HG02759 (cell line): ENCODE measurements at regions not wholly inside any gene's neighbourhood (a gene's known extent, or its start where the extent isn't known, plus 50 kb on each side); places are given as distances from the start of the nearest gene placed in this dataset.
"Not testable (repeated sequence)": the region's sequence is repeated elsewhere in the genome, so short reads cannot be mapped to it uniquely, and the experiment has no call there.

Experiments
- ATAC-seq: cut with Tn5 transposase; IDR thresholded peaks from one replicate; pipeline ENCODE4 v1.9.1; 2021; ENCODE audit warnings: mild to moderate bottlenecking, moderate library complexity; ENCODE audit not compliant: unreplicated experiment

GRCh38 chr16:62794724-62795123 lies 758.5 kb upstream of the CDH8 start:
- no peak for ATAC-seq

GRCh38 chr16:62780081-62780480 lies 743.8 kb upstream of the CDH8 start:
- ATAC-seq = not testable (repeated sequence)

- no peak for ATAC-seq
Observed at GRCh38 chr16:62764572-62764971, 728.3 kb upstream of the CDH8 start.

GRCh38 chr16:62760398-62760797 lies 724.2 kb upstream of the CDH8 start:
- no peak for ATAC-seq

GRCh38 chr16:62755938-62756337 lies 719.7 kb upstream of the CDH8 start:
- no peak for ATAC-seq

GRCh38 chr16:62752854-62753253 lies 716.6 kb upstream of the CDH8 start:
- ATAC-seq = no peak

GRCh38 chr16:62751218-62751617 lies 715.0 kb upstream of the CDH8 start:
- no peak for ATAC-seq

- ATAC-seq = no peak
Observed at GRCh38 chr16:62741692-62742091, 705.5 kb upstream of the CDH8 start.

- no peak for ATAC-seq
Observed at GRCh38 chr16:62738666-62739460, 702.6 kb upstream of the CDH8 start.

- ATAC-seq = no peak
Observed at GRCh38 chr16:62732092-62732491, 695.9 kb upstream of the CDH8 start.

GRCh38 chr16:62724670-62725269 lies 688.5 kb upstream of the CDH8 start:
- not testable (repeated sequence) for ATAC-seq

GRCh38 chr16:62720651-62721050 lies 684.4 kb upstream of the CDH8 start:
- ATAC-seq = no peak

GRCh38 chr16:62717026-62717425 lies 680.8 kb upstream of the CDH8 start:
- no peak for ATAC-seq

GRCh38 chr16:62715701-62716100 lies 679.5 kb upstream of the CDH8 start:
- ATAC-seq = no peak

GRCh38 chr16:62712566-62712965 lies 676.3 kb upstream of the CDH8 start:
- ATAC-seq = no peak

- ATAC-seq = no peak
Observed at GRCh38 chr16:62711797-62712196, 675.6 kb upstream of the CDH8 start.

- ATAC-seq = no peak
Observed at GRCh38 chr16:62709794-62710193, 673.6 kb upstream of the CDH8 start.

- no peak for ATAC-seq
Observed at GRCh38 chr16:62701426-62701825, 665.2 kb upstream of the CDH8 start.

GRCh38 chr16:62700426-62701294 lies 664.4 kb upstream of the CDH8 start:
- no peak for ATAC-seq

- ATAC-seq = no peak
Observed at GRCh38 chr16:62692685-62693084, 656.4 kb upstream of the CDH8 start.

GRCh38 chr16:62681819-62682218 lies 645.6 kb upstream of the CDH8 start:
- ATAC-seq = no peak

GRCh38 chr16:62678796-62679195 lies 642.6 kb upstream of the CDH8 start:
- ATAC-seq = no peak
